Activated CD8-positive, alpha-beta memory T cell treated with anti-CD3 and anti-CD28 coated beads, Interleukin-2, amount 10 ng/mL, durations not matched to agents 7 days and 5 days (primary cell): ENCODE measurements at regions not wholly inside any gene's neighbourhood (a gene's known extent, or its start where the extent isn't known, plus 50 kb on each side); places are given as distances from the start of the nearest gene placed in this dataset.

ENCODE experiments used
- ATAC-seq: fragments of 150-1000 bp; cut with Tn5 transposase; one replicate; pipeline ENCODE4 v1.10.0; 2021; ENCODE audit warnings: moderate library complexity
- CTCF ChIA-PET: fragments of 350-600 bp; sonication (Branson Sonifier 250); formaldehyde crosslinking; loops from one replicate; lab custom pipeline; 2021; ENCODE audit warnings: antibody characterized with exemption; lab: Charles Lee
- DNase-seq: peaks from one replicate; pipeline ENCODE4 v3.0.0-alpha.2; 2020
- H3K27ac Mint-ChIP-seq: one replicate; pipeline ENCODE4 v1.8.0; 2021; ENCODE audit warnings: mild to moderate bottlenecking, mixed read lengths
- H3K27me3 Mint-ChIP-seq: one replicate; pipeline ENCODE4 v1.8.0; 2021; ENCODE audit warnings: mixed read lengths
- H3K36me3 Mint-ChIP-seq: one replicate; pipeline ENCODE4 v1.8.0; 2021; ENCODE audit warnings: mild to moderate bottlenecking, mixed read lengths
- H3K4me1 Mint-ChIP-seq: one replicate; pipeline ENCODE4 v1.8.0; 2021; ENCODE audit warnings: mixed read lengths
- H3K4me3 Mint-ChIP-seq: one replicate; pipeline ENCODE4 v1.8.0; 2021; ENCODE audit warnings: mild to moderate bottlenecking, moderate library complexity, mixed read lengths
- H3K9me3 Mint-ChIP-seq: one replicate; pipeline ENCODE4 v1.8.0; 2022; ENCODE audit warnings: low read depth, mixed read lengths

- no peaks in the 10 kb centered on the region for H3K4me1 Mint-ChIP-seq
- CTCF ChIA-PET = interaction anchor here (1.1 to 3.4 kb wide), 2 partner anchors 27 to 101 kb away, joined by 3 to 12 read pairs; no protein-coding TSS in a partner anchor
- ATAC-seq (no peak), DNase-seq (no peak)
- peaks cover 12% of the 10 kb centered on the region for H3K27me3 Mint-ChIP-seq
- no peak overlapping the region for H3K4me3 Mint-ChIP-seq
- no peaks in the 10 kb centered on the region for H3K9me3 Mint-ChIP-seq
- H3K27ac Mint-ChIP-seq = no peak overlapping the region
- H3K36me3 Mint-ChIP-seq = no peaks in the 10 kb centered on the region
Measured at GRCh38 chr6:169932491-169932890, 181.1 kb downstream of the ERMARD start.

DNA sequence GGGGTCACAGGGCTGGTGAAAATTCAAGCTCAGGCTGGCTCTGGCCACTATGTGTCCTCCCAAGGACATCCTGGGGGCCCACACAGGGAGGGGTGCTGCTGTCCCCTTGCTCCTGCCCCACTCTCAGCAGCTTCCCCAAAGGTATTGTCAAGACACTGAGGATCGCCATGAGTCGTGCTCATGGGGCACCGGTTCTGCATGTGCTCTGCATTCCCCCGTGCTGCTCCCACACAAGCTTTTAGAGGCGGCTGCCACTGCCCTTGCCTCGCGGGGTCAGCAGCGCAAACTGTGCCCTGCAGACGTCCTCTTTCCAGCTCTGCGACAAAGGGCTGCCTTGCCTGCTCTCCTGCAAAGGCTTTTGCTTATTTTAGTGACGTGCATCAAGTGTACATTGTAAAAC, 179.8 kb downstream of the ERMARD start:
- H3K4me1 Mint-ChIP-seq = no peaks in the 10 kb centered on the region
- no peak for ATAC-seq
- peaks cover 14% of the 10 kb centered on the region for H3K27me3 Mint-ChIP-seq
- no peaks in the 10 kb centered on the region for H3K36me3 Mint-ChIP-seq
- no peak overlapping the region for H3K4me3 Mint-ChIP-seq
- H3K9me3 Mint-ChIP-seq = no peaks in the 10 kb centered on the region
- H3K27ac Mint-ChIP-seq = no peak overlapping the region
- CTCF ChIA-PET = interaction anchor here (1.0 to 3.4 kb wide), 2 partner anchors 14 to 100 kb away, joined by 3 to 12 read pairs; no protein-coding TSS in a partner anchor
- no peak for DNase-seq

- Mint-ChIP-seq H3K27me3 (peaks cover 17% of the 10 kb centered on the region), H3K9me3 (no peaks in the 10 kb centered on the region), H3K4me3 (no peak overlapping the region), H3K27ac (no peak overlapping the region), H3K36me3 (no peaks in the 10 kb centered on the region), H3K4me1 (no peaks in the 10 kb centered on the region)
- CTCF ChIA-PET = interaction anchor here (1.0 to 3.4 kb wide), 2 partner anchors 14 to 100 kb away, joined by 3 to 12 read pairs; no protein-coding TSS in a partner anchor
- ATAC-seq (no peak), DNase-seq (no peak)
Measured at GRCh38 chr6:169930799-169931198, 179.4 kb downstream of the ERMARD start.

GRCh38 chr6:169927711-169928110, 176.3 kb downstream of the ERMARD start:
- DNase-seq (no peak), ATAC-seq (no peak)
- Mint-ChIP-seq H3K4me1 (no peaks in the 10 kb centered on the region), H3K27me3 (peaks cover 22% of the 10 kb centered on the region), H3K36me3 (no peaks in the 10 kb centered on the region), H3K27ac (no peak overlapping the region), H3K4me3 (no peak overlapping the region), H3K9me3 (no peaks in the 10 kb centered on the region)
- CTCF ChIA-PET = no interaction called here

- ATAC-seq = no peak
- peaks cover 2% of the 10 kb centered on the region for H3K4me1 Mint-ChIP-seq
- no peak overlapping the region for H3K27ac Mint-ChIP-seq
- H3K9me3 Mint-ChIP-seq = no peaks in the 10 kb centered on the region
- no peaks in the 10 kb centered on the region for H3K36me3 Mint-ChIP-seq
- CTCF ChIA-PET = no interaction called here
- no peak for DNase-seq
- peaks cover 21% of the 10 kb centered on the region for H3K27me3 Mint-ChIP-seq
- H3K4me3 Mint-ChIP-seq = no peak overlapping the region
Measured at GRCh38 chr6:169926617-169927417, 175.4 kb downstream of the ERMARD start.

DNA sequence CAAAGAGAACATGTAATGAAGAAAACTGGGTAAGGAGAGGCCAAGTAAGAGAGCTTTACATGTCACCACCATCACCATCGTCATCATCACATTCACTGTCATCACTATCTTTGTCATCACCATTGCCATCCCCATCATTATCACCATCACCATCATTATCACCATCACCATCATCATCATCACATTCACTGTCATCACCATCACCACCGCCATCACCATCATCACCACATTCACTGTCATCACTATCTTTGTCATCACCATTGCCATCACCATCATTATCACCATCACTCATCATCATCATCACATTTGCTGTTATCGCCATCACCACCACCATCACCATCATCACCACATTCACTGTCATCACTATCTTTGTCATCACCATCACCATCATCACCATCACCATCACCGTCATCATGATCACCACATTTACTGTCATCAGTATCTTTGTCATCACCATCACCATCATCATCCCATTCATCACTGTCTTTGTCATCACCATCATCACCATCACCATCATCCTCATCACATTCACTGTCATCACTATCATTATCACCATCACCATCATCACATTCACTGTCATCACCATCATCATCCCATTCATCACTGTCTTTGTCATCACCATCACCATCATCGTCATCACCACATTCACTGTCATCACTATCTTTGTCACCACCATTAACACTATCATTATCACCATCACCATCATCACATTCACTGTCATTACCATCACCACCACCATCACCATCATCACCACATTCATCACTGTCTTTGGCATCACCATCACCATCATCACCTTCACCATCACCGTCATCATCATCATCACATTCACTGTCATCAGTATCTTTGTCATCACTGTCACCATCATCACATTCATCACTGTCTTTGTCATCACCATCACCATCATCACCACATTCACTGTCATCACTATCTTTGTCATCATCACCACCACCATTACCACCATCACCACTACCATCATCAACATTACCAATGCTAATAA, 172.3 kb downstream of the ERMARD start:
- peaks cover 11% of the 10 kb centered on the region for H3K27me3 Mint-ChIP-seq
- H3K36me3 Mint-ChIP-seq = no peaks in the 10 kb centered on the region
- peaks cover 3% of the 10 kb centered on the region for H3K9me3 Mint-ChIP-seq

DNA sequence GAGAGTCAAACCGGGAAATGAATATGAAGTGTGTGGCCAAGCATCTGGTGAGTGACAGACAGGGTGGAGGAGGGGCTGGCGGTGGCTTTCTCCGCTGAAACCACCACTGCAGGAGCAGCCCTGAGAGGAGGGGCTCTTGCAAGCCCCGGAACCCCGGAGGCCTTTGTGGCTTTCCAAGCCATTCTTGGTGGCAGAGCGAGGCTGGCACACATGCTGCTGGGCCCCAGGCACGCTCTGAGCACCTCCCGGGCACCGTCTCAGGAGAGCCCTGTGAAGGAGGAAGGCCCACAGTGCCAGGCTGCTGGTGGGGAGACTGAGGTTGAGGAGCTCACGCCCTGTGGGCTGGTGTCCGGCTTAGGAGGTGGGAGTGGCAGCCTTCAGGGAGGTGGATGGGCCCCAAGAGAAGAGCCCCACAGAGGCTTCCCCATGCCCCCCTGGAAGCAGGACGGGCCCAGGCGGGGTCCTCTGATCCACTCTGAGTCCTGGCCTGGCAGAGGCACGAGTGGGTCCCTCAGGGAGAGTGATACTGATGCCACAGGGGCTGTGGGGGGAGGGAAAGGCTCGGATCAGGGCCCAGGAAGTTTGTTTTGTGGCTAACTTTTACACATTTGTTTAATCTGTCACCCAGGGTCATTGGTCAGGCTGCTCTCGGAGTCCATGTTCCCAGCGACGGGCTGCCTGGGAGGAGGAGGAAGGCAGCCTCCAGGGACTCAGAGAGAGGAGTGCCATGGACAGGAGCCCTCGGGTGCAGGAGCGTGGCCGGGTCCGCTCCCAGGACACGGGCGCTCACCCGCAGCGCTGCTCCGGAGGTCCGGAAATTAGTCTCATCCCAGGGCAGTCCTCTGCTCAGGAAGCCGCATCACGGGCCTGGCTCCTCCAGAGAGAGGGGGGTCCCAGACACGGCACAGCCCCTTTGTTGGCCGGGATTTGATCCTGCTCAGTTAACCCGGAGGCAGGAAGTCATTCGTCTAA, 170.7 kb downstream of the ERMARD start:
- H3K4me3 Mint-ChIP-seq = no peak overlapping the region
- CTCF ChIA-PET = no interaction called here
- peaks cover 10% of the 10 kb centered on the region for H3K4me1 Mint-ChIP-seq
- peak; percentile 77 for DNase-seq
- H3K27ac Mint-ChIP-seq = no peak overlapping the region
- peak; percentile 82 for ATAC-seq
- H3K9me3 Mint-ChIP-seq = peaks cover 11% of the 10 kb centered on the region
- no peaks in the 10 kb centered on the region for H3K36me3 Mint-ChIP-seq
- H3K27me3 Mint-ChIP-seq = peaks cover 10% of the 10 kb centered on the region

More for the DNA sequence above, 172.3 kb downstream of the ERMARD start:
- DNase-seq (no peak), ATAC-seq (no peak)
- CTCF ChIA-PET = no interaction called here
- no peak overlapping the region for H3K4me3 Mint-ChIP-seq
- H3K4me1 Mint-ChIP-seq = peaks cover 10% of the 10 kb centered on the region
- no peak overlapping the region for H3K27ac Mint-ChIP-seq

GRCh38 chr6:169921217-169921616, 169.8 kb downstream of the ERMARD start:
- Mint-ChIP-seq H3K36me3 (no peaks in the 10 kb centered on the region), H3K4me3 (no peak overlapping the region), H3K27me3 (peaks cover 11% of the 10 kb centered on the region), H3K9me3 (peaks cover 11% of the 10 kb centered on the region), H3K27ac (no peak overlapping the region), H3K4me1 (peaks cover 10% of the 10 kb centered on the region)
- DNase-seq (no peak), ATAC-seq (no peak)
- CTCF ChIA-PET = no interaction called here

DNA sequence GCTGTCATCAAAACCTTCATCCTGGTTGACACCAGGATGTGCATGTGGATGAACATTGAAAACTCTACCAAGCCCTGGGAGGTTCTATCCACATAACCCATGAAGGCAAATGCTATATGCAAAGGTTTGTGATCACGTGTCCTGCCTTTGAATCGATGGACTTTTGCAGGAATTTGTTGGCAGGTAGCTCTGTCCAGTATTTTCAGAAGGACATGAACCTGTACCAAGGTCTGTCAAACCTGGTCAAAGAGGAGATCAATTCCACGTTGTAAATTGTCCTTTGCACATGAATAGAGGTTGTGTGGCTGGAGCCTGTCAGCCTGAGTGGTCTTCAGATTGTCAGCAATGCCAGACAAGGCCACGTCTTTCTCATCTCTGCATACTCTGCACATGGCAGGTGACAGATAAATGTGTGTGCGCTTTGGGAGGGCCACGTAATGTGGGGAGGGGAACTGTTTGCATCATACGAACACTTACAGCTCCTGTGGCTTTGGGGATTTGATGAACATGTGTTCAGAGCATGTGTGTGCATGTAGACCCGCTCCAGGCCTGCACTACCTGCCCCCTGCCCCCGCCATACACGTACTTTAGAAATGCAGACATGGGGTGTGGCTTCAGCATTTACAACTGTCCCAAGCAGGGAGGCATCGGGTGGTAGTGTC, 169.1 kb downstream of the ERMARD start:
- Mint-ChIP-seq H3K9me3 (peaks cover 11% of the 10 kb centered on the region), H3K27me3 (peaks cover 8% of the 10 kb centered on the region), H3K4me1 (peaks cover 10% of the 10 kb centered on the region), H3K36me3 (no peaks in the 10 kb centered on the region), H3K27ac (no peak overlapping the region), H3K4me3 (no peak overlapping the region)
- DNase-seq (no peak), ATAC-seq (no peak)
- CTCF ChIA-PET = interaction anchor here (1.4 kb wide), 1 partner anchor 89 kb away, joined by 3 read pairs; no protein-coding TSS in a partner anchor

DNA sequence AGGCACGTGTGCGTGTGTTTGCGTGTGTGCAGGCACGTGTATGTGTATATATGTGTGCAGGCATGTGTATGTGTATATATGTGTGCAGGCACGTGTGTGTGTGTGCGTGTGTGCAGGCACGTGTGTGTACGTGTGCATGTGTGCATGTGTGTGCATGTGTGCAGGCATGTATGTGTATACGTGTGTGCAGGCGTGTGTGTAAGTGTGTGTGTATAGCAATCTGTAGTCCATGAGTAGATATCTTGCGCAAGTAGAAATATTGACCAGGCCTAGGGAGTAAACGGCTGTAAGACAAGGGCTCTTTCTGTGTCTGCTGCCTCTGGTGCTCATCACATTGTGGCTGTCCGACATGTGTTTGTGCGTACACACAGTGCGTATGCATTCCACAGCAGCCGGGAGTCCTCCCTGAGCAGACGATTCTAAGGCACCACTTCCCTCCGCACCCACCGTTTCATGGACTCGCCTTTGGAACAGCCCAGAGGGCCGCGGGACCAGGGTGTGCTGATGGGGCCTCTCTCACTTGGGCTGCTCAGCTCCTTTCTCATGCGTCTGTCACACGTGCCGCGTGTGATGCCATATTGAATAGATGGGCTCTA, 167.6 kb downstream of the ERMARD start:
- Mint-ChIP-seq H3K4me3 (no peak overlapping the region), H3K27ac (no peak overlapping the region), H3K9me3 (peaks cover 11% of the 10 kb centered on the region), H3K27me3 (peaks cover 8% of the 10 kb centered on the region), H3K36me3 (no peaks in the 10 kb centered on the region), H3K4me1 (peaks cover 10% of the 10 kb centered on the region)
- DNase-seq = no peak
- no peak for ATAC-seq
- CTCF ChIA-PET = no interaction called here

- no peaks in the 10 kb centered on the region for H3K36me3 Mint-ChIP-seq
- DNase-seq = no peak
- no peak overlapping the region for H3K4me3 Mint-ChIP-seq
- peaks cover 8% of the 10 kb centered on the region for H3K27me3 Mint-ChIP-seq
- CTCF ChIA-PET = no interaction called here
- H3K4me1 Mint-ChIP-seq = peaks cover 10% of the 10 kb centered on the region
- H3K27ac Mint-ChIP-seq = no peak overlapping the region
- no peak for ATAC-seq
- H3K9me3 Mint-ChIP-seq = peaks cover 11% of the 10 kb centered on the region
Measured at GRCh38 chr6:169918239-169918953, 167.0 kb downstream of the ERMARD start.
